ENCODE measurements at regions not wholly inside any gene's neighbourhood (a gene's known extent, or its start where the extent isn't known, plus 50 kb on each side); places are given as distances from the start of the nearest gene placed in this dataset.
"Not testable (repeated sequence)": the region's sequence is repeated elsewhere in the genome, so short reads cannot be mapped to it uniquely, and the experiment has no call there.

DNA sequence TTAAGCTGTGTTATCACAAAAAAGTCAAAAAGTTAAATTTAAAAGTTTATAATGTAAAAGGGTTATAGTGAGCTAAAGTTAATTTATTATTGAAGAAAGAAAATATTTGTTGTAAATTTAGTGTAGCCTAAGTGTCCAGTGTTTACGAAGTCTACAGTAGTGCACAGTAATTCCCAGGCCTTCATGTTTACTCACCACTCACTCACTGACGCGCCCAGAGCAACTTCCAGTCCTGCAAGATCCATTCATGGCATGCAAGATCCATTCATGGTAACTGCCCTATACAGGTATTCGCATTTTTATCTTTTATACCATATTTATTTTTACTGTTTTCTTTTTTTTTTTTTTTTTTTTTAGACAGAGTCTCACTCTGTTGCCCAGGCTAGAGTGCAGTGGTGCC, 69.5 kb downstream of the TPRA1 start:
- no peak for DNase-seq (ENCODE audit: low spot score)

DNA sequence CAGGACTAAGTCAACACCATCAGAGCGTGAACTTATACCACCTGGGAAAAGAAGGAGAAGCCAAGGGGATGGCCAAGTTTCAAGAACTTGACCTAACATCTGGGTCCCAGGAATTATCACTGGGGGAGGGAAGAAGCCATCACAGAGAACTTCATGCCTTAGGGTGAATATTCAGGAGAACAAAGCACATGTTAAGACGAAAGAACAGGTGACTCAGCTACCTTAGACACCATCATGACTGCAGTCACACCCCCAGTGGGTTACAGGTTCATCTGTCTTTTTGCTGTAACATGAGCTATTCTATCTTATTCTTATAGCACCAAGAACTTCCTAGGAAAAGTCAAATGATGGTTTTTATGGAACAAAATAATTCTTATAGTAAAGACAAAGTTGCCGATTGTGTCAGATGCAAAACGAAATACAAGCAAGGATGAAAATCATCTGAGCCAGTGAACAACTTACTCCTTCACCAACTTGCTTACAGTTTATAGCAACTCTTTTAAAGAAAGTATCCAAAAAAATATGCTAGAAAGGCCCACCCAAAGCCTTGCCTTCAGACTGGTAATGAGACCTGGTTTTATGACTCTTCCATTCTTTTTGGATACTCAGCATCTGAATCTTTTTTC, 72.0 kb downstream of the TPRA1 start:
- DNase-seq (ENCODE audit: low spot score): no peak

DNA sequence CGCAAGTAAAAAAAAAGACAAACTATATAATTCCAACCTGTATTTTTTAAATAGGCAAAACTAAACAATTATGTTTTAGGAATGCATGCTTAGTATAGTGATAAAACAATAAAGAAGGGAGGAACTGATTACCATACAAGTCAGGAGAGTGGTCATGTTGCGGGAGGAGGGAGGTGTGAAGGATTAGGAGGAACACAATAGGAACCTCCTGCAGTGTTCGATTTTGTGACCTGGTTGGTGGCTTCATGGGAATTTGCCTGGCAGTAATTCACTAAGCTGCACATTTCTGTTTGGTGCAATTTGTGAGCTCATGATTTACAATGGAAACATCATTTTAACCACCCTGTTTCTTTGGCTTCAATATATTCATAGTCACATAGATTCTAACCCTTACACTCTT, 78.3 kb downstream of the TPRA1 start:
- DNase-seq (ENCODE audit: low spot score): no peak

DNA sequence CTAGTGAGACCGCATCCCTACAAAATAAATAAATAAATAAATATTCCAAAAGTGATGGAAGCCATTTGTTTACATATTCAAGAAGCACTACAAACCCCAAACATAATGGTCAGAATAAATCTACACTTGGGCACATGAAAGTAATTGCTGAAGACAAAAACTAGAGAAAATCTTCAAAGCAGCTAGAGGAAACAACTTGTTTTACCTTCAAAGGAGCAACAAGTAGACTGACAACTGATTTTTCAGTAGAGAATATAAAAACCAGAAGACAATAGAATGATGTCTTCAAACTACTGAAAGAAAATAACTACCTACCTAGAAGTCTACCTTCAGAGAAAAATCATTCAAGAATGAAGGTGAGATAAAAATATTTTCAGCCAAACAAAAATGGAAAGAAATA, 89.4 kb downstream of the TPRA1 start:
- no peak for DNase-seq (ENCODE audit: low spot score)

DNA sequence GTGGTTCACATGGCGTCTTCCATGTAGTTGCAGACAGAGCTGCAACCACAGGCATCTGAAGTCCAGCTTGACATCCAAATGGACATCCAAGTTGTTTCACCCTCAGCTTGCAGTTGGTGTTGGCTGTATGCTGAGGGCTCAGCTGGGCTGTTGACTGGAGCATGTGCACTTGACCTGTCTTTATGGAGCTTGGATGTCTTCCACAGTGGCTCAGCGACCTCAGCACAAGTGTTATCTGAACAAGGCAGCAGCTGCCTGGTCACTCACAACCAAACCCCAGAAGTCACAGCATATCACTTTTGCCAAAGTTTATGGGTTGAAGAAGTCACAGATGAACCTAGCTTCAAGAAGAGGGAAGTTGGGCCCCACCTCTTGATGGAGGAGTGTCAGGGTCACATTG, 92.9 kb downstream of the TPRA1 start:
- DNase-seq (ENCODE audit: low spot score): no peak

DNA sequence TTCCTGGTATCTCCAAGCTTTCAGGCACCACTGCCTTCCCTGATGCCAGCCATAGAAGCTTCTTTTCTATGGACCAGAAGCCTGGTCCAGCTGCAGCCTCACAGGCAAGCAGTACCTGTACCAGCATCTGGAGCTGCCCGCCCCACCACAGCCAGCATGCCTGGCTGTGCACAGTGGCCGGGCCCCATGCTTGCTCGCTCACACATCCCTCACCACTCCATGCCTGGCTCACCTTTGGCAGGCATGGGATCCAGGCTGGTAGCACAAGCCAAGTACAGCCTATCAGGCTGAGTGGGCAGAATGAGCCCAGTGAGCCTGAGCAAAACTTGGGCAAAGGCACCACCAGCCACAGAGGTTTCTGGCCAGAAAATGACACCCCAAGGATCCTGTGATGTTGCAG, 93.4 kb downstream of the TPRA1 start:
- DNase-seq (ENCODE audit: low spot score): no peak

DNA sequence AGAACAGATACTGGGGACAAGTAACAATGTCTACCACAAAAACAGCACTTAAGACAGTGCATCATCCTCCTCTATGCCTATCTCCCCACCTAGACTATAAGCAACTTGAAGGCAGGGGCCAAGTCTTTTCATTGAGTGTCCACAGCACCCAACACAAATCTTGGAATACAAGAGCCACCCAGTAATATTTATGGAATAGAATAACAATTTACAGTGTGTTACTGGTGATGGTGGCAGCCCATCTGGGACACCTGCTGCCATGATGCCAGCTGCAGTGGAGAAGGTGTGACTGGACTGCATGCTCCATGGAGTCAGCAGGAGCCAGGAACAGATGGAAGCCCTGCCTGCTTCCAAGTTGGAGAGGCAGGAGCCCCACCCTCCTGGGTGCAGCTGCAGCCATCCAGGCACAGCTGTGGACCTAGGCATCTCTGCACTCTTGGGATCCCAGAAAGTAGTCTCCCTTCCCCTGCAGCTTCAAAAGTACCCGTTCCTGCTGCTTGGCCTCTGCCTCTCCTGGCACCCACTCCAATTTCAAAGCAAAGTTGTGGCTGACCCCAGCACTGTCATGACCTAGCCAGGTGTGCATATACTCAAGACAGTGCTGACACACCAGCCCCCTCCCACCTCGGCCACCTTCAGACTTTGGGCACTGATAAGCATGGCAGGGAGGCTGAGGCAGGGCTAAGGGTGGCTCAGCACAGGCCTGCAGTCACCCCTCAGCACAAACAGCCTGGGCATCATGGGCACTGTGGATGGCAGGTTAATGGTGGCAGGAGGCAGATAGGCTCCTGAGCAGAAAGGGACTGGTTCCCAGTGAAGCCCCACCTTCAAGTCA, 94.5 kb downstream of the TPRA1 start:
- no peak for DNase-seq (ENCODE audit: low spot score)

DNA sequence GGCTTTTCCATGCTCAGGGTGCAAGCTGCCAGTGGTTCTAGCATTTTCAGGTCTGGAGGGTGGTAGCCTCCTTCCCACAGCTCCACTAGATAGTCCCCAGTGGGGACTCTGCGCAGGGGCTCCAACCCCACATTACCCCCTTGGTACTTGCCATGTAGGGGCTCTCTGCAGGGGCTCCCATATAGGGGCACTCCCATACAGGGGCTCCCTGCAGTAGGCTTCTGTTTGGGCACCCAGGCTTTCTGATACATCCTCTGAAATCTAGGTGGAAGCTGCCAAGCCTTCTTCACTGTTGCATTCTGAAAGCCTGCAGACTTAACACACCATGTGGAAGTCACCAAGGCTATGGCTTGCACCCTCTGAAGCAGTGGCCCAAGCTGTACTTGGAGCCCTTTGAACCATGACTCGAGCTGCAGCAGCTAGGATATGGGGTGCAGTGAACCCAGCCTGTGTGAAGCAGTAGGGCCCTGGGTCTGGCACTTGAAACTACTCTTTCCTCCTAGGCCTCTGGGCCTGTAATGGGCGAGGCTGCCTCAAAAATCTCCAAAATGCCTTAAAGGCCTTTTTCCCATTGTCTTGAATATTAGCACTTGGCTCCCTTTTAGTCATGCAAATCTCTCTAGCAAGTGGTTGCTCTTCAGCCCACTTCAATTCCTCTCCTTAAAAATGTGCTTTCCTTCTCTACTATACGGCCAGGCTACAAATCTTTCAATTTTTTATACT, 96.4 kb downstream of the TPRA1 start:
- no peak for DNase-seq (ENCODE audit: low spot score)

DNA sequence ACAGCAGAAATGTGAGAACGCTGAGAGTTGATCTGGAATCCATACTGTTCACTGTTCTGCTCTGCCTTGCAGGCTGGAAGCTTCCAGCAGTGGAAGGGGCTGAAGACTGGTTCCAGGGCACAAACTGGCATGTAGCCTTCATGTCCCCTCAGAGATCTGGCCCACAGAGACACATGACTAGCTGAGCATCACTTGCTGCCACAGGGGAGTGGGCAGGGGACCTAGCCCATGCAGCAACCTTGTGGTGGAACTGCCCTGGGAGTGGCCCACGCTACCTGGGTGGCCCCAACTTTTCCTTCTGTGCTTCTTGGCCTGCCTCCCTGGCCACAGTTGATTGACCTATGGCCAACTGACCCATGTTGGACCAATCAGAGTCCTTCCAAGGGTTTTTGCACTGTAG, 98.1 kb downstream of the TPRA1 start:
- no peak for DNase-seq (ENCODE audit: low spot score)

DNA sequence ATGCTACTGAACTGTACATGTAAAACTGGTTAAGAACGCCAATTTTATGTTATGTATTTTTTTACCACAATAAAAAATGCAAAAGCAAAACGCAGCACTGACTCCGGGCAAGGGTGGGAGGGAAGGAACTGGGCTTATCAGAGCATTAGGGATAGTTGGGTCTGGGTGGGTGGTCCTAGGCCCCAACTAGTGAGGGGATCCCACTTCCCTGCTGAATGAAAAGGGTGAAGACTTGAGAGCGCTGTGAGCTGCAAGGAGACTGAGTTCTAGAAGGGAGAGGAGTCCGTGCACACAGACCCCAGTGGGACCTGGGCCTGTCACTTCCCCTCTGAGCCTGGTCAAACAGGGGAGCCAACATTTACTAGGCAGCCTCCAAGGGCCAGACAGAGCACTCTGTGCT, 98.6 kb downstream of the TPRA1 start:
- no peak for DNase-seq (ENCODE audit: low spot score)

DNA sequence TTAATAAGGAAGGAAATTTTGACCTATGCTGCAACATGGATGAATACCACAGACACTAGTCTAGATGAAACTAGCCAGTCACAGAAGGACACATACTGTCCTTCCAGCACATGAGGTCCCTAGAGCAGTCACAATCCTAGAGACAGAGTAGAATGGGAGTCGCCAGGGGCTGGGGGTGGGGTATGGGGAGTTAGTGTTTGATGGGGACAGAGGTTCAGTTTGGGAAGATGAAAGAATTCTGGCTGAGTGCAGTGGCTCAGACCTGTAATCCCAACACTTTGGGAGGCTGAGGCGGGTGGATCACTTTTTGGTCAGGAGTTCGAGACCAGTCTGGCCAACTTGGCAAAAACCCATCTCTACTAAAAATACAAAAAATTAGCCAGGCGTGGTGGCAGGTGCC, 99.2 kb downstream of the TPRA1 start:
- no peak for DNase-seq (ENCODE audit: low spot score)

DNA sequence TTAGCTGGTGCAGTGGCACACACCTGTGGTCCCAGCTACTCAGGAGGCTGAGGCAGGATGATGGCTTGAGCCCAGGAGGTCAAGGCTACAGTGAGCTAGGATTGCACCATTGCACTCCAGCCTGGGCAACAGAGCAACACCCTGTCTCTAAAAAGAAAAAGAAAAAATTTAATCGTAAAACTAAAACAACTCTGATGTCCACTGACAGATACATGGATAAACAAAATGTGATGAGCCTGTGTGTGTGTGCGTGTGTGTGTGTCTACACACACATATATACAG, 99.6 kb downstream of the TPRA1 start:
- not testable (repeated sequence) for DNase-seq (ENCODE audit: low spot score)

DNA sequence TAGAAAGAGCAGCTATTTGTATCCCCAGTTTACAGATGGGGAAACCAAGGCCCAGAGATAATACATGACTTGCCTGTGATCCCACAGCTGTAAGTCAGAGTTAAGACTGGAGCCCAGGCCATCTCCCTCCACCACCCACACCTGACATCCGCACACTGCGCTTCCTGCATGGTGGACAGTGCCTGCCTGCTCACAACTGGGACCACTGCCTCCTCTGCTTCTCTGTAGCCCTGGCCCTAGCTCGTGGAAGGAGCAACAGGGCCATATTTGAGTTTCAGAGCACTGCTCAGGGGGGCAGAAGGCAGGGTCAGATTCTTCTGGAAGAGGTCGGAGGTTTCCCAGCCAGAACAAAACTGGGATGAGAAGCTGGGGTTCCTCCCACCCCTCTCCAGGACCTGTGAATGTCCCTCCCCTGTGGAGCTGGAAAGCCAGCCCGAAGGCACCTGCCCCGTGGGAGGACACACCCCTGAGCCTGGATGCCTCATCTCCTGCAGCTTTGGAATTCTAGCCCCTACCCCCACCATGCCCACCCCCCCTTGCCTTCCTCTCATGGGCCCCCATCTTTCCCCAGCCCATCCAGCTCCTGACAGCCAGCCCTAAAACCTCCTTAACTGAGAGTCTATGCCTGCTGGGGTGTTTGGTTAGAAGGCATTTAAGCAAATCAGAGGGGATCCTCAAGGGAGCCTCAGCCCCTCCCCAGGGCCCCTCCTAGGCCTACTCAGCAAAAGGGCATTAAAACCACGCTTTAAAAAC, 100.1 kb downstream of the TPRA1 start:
- no peak for DNase-seq (ENCODE audit: low spot score)

DNA sequence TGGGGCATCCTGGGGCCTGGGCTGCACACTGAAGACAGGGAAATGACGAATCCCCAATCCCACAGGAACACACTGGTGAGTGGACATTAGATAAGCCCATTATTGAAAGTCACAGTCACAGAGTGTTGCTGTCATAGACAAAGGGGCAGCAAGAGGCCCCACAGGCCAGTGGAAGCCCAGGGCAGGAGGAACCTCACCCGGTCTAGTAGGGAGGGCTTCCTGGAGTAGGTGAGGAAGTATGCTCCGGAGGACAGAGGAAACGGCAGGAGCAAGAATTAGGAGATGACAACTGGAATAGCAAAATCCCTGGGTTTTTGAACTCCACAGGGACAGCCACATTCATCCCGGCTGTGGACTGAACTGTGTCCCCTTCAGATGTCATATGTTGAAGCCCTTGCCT, 101.2 kb downstream of the TPRA1 start:
- no peak for DNase-seq (ENCODE audit: low spot score)

DNA sequence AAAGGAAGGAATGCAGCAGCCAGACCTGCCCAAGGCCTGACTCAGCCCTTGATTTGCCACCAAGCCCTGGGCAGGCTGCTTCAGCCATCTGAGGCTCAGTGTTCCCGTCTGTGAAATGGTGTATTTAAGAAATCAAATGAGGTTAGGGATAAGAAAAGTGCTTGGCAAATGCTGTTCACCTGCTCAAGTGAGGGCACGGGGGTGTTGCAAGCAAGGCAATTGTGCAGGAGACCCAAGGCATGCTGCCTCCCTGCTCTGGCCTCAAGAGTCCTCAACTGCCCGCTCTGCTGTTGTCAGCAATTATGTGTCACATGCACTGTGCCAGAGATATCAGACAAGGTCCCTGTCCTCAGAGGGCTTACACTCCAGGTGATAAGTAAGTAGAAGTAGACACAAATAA, 101.8 kb downstream of the TPRA1 start:
- DNase-seq (ENCODE audit: low spot score): no peak

DNA sequence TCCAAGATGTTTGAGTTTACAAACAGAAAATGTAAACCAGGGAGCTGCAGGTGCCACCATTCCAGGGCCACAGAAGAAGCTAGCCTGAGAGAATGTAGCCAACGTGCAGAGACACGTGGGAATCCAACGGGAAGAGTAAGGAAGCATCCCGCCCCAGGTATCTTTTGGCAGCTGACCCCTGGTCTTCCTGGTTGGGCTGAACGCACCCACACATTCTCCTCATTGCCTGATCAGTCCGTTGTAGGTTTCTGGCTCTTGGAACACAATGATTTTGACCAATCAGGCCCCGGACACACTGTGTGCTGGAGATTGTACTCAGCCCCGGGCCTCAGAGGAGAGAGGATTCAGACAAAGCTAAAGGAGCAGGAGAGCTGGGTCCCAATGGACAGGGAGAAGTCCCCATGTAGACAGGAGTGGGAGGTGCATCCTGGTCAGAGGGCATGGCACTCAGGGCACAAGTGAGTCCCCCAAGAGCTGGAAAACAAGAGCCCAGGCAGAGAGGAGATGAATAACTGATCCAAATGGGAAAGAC, 102.3 kb downstream of the TPRA1 start:
- no peak for DNase-seq (ENCODE audit: low spot score)

DNA sequence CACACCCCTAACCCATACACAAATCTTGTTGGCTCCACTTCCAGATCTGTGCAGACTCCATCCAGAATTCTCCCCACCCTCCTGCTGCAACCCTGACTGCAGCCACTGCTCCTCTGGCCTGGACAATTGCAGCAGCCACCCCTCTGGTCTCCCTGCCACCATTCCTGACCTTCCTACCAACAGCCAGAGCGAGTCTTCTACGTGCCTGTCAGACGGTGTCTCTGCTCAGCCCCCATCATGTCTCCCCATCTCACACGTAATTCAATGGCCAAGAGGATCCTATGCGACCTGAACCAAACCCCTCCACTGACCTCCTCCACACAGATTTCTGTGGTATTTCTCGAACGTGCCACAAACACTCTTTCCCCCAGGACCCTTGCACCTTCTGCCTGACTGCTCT, 103.3 kb downstream of the TPRA1 start:
- no peak for DNase-seq (ENCODE audit: low spot score)

DNA sequence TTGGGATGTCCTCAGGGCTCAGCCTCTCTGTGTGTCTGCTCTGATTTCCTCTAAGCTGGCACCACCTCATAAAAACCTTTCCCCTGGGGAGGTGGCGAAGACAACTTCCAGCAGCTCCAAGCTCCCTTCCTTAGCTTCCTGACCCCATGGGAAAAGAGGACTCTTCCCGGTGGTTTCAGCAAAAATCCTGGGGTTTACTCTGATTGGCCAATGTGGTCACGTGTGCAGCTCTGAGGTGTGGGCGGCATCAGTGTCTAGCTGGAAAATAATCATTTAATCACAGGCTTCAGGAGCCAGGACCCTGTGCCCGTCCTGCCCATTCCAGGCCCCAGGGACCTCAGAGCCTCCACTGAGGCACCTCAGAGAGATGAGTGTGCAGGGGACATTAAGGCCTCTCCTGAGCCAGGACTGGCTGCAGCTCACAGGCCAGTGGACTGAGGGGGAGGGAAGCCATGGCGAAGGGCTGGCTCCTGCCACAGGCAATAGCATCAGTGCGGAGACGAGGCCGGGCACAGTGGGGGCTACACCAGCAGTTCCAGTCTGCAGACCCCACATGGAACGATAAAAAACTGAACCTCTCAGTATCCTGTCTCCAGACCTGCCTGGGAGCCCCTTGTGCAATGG, 104.1 kb downstream of the TPRA1 start:
- no peak for DNase-seq (ENCODE audit: low spot score)

DNA sequence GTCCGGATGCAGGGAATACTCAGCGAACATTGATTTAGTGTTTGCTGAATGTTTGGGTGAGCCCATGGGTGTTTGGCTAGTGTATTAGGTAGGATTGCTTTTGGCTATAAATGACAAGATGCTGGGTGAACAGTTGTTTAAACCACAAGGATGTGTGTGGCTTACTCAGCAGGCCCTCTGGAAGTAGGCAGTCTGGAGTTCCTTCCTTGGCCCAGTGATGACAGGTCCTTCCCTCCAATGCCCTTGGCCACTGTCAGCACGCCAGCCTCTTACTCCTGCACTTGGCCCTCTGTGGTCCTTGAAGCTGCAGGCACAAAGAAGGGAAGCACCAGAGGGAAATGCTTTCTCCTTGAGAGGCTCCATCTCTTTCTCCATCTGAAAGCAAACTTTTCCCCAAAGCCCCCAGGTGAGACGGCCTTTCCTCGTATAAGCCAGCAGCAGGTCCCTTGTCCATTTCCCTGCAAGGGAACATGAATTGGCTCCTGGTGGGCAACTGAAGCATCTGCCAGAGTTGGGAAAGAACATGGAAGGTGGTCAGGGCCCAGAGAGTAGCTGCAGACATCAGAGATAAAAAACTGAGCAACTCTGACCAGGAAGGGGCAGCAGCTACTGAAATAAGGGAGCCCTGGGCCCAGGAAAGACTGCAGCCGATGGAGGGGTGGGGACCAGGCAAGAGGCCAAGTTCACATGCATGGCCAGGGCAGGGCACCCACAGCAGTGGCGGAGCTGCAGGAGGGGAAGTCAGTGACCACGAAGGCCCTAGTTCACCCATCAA, 105.0 kb downstream of the TPRA1 start:
- DNase-seq (ENCODE audit: low spot score): no peak

DNA sequence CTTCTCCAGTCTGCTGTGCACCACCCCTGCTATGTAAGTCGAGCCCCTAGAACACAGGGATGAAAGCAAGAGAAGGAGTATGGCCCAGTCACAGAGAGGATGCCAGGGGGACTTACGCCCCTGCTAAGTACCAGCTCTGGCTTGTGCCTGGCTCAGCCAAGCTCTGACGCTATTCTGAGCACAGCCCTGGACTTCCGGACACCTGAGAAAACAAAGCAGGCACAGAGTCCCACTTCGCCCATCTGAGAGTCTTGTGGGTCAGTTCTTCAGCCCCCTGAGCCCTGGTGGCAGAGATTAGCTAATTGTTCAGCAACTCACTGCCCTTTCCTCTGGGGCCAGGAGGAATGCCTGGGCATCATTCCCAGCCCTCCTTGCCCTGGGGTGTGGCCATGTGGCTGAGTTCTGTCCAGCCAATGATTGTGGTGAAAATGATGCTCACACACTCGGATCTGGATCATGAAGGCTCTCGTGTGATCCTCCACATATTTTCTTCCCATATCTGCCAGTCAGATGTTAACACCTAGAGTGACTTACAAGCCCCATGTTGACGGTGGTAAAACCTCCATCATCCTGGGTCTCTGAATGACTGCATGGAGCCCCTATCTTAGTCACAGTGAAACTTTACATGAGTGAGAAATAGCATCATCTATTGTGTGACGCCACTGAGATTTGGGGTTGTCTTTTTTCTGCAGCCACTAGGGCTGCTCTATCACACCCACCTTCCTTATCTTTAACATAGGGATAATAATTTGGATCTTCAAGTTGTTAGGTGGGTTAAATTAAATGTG, 105.7 kb downstream of the TPRA1 start:
- DNase-seq (ENCODE audit: low spot score): no peak

All from SW480 (cell line).